ENCODE measurements at regions not wholly inside any gene's neighbourhood (a gene's known extent, or its start where the extent isn't known, plus 50 kb on each side); places are given as distances from the start of the nearest gene placed in this dataset.
"Not testable (repeated sequence)": the region's sequence is repeated elsewhere in the genome, so short reads cannot be mapped to it uniquely, and the experiment has no call there.

DNA sequence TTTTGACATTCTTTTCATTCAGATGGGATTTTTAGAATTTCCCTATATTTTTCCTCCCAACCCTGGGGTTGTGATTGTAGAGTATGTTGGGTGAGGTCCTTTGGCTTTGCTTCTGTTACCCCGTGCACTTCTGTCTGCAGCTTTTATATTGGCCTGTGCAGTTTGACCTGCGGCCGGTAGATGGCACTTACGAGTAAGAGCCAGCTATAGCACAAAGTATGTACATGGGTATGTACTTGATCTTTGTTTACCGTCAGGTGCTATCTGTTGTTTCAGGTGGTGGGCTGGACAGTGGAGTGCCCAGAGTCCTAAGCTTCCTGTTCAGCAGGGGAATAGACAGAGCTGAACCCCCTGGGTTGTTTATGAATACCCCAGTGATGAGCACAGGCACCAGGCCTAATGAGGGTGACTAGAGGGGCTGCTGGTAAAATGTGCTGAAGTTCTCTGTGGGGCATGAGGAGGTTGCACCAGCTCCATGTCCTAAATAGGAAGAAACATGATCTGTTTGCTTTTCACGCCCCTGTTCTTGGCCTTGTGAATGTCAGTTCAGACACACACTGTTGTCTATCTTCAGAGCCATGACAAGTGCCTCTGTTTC lies 58.9 kb upstream of the THUMPD2 start:
- Histone ChIP-seq H3K79me2 (ENCODE audit: control insufficient read depth, insufficient read depth, low read length) (no peaks in the 10 kb centered on the region), H3K4me3 (replicated peaks in 1 of 4; ENCODE audit: control extremely low read depth in 1 of 4, insufficient read depth in 1 of 4, low read depth in 3 of 4, low read length in 4 of 4) (no peak overlapping the region), H3K9me3 (ENCODE audit: control insufficient read depth, insufficient read depth, low read depth, low read length) (no peaks in the 10 kb centered on the region), H4K20me1 (ENCODE audit: control insufficient read depth, extremely low read depth, insufficient read depth, low read length) (no peaks in the 10 kb centered on the region), H3K27me3 (ENCODE audit: control insufficient read depth, insufficient read depth, low read length) (no peaks in the 10 kb centered on the region), H3K27ac (ENCODE audit: insufficient read depth, low read length) (no peak overlapping the region), H2AFZ (ENCODE audit: low read length) (no peak overlapping the region), H3K36me3 (ENCODE audit: control insufficient read depth, insufficient read depth, low read length) (no peaks in the 10 kb centered on the region), H3K9ac (ENCODE audit: insufficient read depth, low read length) (no peak overlapping the region), H3K4me1 (ENCODE audit: control insufficient read depth, extremely low read depth, insufficient read depth, low read length) (no peaks in the 10 kb centered on the region), H3K4me2 (ENCODE audit: extremely low read depth, insufficient read depth, low read length) (no peak overlapping the region)
- peak; percentile 40 for DNase-seq (ENCODE audit: low read depth in 2 of 2)
- TF ChIP-seq EZH2 (IDR thresholded peaks at IDR 0.05; ENCODE audit: low read length, missing control alignments) (no peak), CTCF (conservative IDR thresholded peaks at IDR 0.05 in 1 of 2, IDR thresholded peaks at IDR 0.05 in 1 of 2; ENCODE audit: low read depth in 1 of 2, low read length in 2 of 2) (peak; percentile 78 to 94)

GRCh38 chr2:39836638-39837037 lies 57.6 kb upstream of the THUMPD2 start:
- Histone ChIP-seq H3K4me2 (ENCODE audit: extremely low read depth, insufficient read depth, low read length) (no peak overlapping the region), H3K9ac (ENCODE audit: insufficient read depth, low read length) (no peak overlapping the region), H3K4me3 (replicated peaks in 1 of 4; ENCODE audit: control extremely low read depth in 1 of 4, insufficient read depth in 1 of 4, low read depth in 3 of 4, low read length in 4 of 4) (no peak overlapping the region), H4K20me1 (ENCODE audit: control insufficient read depth, extremely low read depth, insufficient read depth, low read length) (no peaks in the 10 kb centered on the region), H3K9me3 (ENCODE audit: control insufficient read depth, insufficient read depth, low read depth, low read length) (no peaks in the 10 kb centered on the region), H3K4me1 (ENCODE audit: control insufficient read depth, extremely low read depth, insufficient read depth, low read length) (no peaks in the 10 kb centered on the region), H2AFZ (ENCODE audit: low read length) (no peak overlapping the region), H3K36me3 (ENCODE audit: control insufficient read depth, insufficient read depth, low read length) (no peaks in the 10 kb centered on the region), H3K27me3 (ENCODE audit: control insufficient read depth, insufficient read depth, low read length) (no peaks in the 10 kb centered on the region), H3K79me2 (ENCODE audit: control insufficient read depth, insufficient read depth, low read length) (no peaks in the 10 kb centered on the region), H3K27ac (ENCODE audit: insufficient read depth, low read length) (no peak overlapping the region)
- peak in 1 of 2 donors; percentile 1 for DNase-seq (ENCODE audit: low read depth in 2 of 2)
- TF ChIP-seq EZH2 (IDR thresholded peaks at IDR 0.05; ENCODE audit: low read length, missing control alignments): no peak
- no peak for TF ChIP-seq CTCF (conservative IDR thresholded peaks at IDR 0.05 in 1 of 2, IDR thresholded peaks at IDR 0.05 in 1 of 2; ENCODE audit: low read depth in 1 of 2, low read length in 2 of 2)

DNA sequence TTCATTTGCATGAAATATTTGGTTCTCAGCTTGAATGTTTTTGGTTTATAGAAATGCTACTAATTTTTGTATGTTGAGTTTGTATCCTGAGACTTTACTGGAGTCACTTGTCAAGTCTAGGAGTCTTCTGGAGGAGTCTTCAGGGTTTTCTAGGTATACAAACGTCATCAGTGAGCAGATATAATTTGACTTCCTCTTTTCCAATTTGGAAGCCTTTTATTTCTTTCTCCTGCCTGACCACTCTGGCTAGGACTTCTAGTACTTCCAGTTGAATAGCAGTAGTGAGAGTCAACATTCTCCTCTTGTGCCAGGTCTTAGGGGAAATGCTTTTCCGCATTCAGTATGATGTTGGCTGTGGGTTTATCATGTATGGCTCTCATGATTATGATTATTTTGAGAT lies 55.4 kb upstream of the THUMPD2 start:
- H2AFZ ChIP-seq (ENCODE audit: low read length): no peak overlapping the region
- H3K4me2 ChIP-seq (ENCODE audit: extremely low read depth, insufficient read depth, low read length): no peak overlapping the region

DNA sequence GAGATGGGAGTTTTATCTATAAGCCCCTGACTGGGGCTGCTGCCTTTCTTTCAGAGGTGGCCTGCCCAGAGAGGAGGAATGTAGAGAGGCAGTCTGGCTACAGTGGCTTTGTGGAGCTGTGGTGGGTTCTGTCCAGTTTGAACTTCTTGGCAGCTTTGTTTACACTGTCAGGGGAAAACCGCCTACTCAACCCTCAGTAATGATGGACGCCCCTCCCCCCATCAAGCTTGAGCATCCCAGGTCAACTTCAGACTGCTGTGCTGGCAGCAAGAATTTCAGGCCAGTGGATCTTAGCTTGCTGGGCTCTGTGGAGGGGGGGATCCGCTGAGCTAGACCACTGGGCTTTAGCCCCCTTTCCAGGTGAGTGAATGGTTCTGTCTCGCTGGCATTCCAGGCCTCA lies 51.6 kb upstream of the THUMPD2 start:
- H3K4me3 ChIP-seq (replicated peaks in 1 of 4; ENCODE audit: control extremely low read depth in 1 of 4, insufficient read depth in 1 of 4, low read depth in 3 of 4, low read length in 4 of 4); H3K9me3 ChIP-seq (ENCODE audit: control insufficient read depth, insufficient read depth, low read depth, low read length); H3K79me2 ChIP-seq (ENCODE audit: control insufficient read depth, insufficient read depth, low read length); H3K4me1 ChIP-seq (ENCODE audit: control insufficient read depth, extremely low read depth, insufficient read depth, low read length); H3K9ac ChIP-seq (ENCODE audit: insufficient read depth, low read length); H3K4me2 ChIP-seq (ENCODE audit: extremely low read depth, insufficient read depth, low read length); H2AFZ ChIP-seq (ENCODE audit: low read length); H4K20me1 ChIP-seq (ENCODE audit: control insufficient read depth, extremely low read depth, insufficient read depth, low read length); H3K27ac ChIP-seq (ENCODE audit: insufficient read depth, low read length); H3K36me3 ChIP-seq (ENCODE audit: control insufficient read depth, insufficient read depth, low read length); H3K27me3 ChIP-seq (ENCODE audit: control insufficient read depth, insufficient read depth, low read length): not testable (repeated sequence)
- DNase-seq (ENCODE audit: low read depth in 2 of 2): peak in 1 of 2 donors; percentile 16

More for the DNA sequence above, 55.4 kb upstream of the THUMPD2 start:
- no peaks in the 10 kb centered on the region for H3K9me3 ChIP-seq (ENCODE audit: control insufficient read depth, insufficient read depth, low read depth, low read length)
- no peak overlapping the region for H3K9ac ChIP-seq (ENCODE audit: insufficient read depth, low read length)
- TF ChIP-seq CTCF (conservative IDR thresholded peaks at IDR 0.05 in 1 of 2, IDR thresholded peaks at IDR 0.05 in 1 of 2; ENCODE audit: low read depth in 1 of 2, low read length in 2 of 2): no peak
- no peak for TF ChIP-seq EZH2 (IDR thresholded peaks at IDR 0.05; ENCODE audit: low read length, missing control alignments)
- no peaks in the 10 kb centered on the region for H3K4me1 ChIP-seq (ENCODE audit: control insufficient read depth, extremely low read depth, insufficient read depth, low read length)
- H3K36me3 ChIP-seq (ENCODE audit: control insufficient read depth, insufficient read depth, low read length): no peaks in the 10 kb centered on the region
- H4K20me1 ChIP-seq (ENCODE audit: control insufficient read depth, extremely low read depth, insufficient read depth, low read length): no peaks in the 10 kb centered on the region
- H3K4me3 ChIP-seq (replicated peaks in 1 of 4; ENCODE audit: control extremely low read depth in 1 of 4, insufficient read depth in 1 of 4, low read depth in 3 of 4, low read length in 4 of 4): no peak overlapping the region
- no peaks in the 10 kb centered on the region for H3K79me2 ChIP-seq (ENCODE audit: control insufficient read depth, insufficient read depth, low read length)
- no peak overlapping the region for H3K27ac ChIP-seq (ENCODE audit: insufficient read depth, low read length)
- no peaks in the 10 kb centered on the region for H3K27me3 ChIP-seq (ENCODE audit: control insufficient read depth, insufficient read depth, low read length)
- DNase-seq (ENCODE audit: low read depth in 2 of 2): no peak

All from fibroblast of lung (primary cell).